DMS53 treated with DMSO at 0.1 percent for 48 hours (cell line): ENCODE measurements at regions not wholly inside any gene's neighbourhood (a gene's known extent, or its start where the extent isn't known, plus 50 kb on each side); places are given as distances from the start of the nearest gene placed in this dataset.
A peak's percentile ranks its signal among the peaks of the same experiment; 100 is the strongest.
"Not testable (repeated sequence)": the region's sequence is repeated elsewhere in the genome, so short reads cannot be mapped to it uniquely, and the experiment has no call there.

Experiments used
- DNase-seq: peaks from one replicate; lab custom pipeline; 2025; ENCODE audit not compliant: unreplicated experiment; lab: John Stamatoyannopoulos, UW

DNA sequence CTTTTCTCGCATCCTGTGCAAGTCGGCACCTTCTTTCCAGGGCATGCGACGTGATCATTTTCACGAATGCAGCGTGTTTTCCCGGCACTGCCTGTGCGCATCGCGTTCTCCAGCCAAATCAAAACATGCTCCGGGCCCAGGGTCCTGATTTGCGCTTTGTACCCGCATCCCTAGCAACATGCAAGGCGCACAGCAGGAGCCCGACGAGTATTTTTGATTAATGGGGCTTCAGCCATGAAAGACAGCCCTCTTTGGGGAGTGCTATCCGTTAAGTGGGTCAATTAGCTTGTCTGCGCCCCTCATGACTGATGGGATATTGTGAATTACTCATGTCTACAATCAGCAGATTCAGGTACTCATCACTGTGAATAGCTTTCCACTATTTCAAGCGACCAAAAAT is 243.3 kb upstream of the RNF32 start:
- no peak for DNase-seq

DNA sequence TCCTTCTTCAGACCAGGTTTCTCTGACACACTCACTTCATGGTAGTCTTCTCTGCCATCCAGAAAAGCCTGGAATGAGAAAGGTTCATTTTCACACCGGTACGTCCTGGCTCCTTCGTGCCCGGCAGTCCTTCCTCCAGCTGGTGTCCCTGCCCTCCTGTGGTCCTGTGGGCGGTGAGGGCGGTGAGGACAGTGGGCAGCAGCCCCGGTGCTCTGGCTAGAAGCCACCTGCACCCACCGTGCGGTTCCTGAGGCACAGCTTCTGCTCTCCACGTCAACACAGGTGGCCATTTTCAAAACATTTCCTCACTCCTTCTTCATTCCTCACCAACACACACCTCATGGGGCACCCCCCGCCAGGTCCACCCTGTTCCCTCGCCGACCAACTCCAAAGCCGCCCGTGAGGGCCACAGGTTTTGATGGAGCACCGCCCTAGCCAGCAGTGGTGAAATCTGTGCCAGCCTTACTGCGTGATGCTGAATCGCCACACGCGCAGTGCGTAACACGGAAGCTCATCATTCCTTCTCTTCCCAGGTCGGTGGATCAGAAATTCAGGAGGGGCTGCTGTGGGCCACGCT is 251.4 kb upstream of the RNF32 start:
- no peak for DNase-seq

DNA sequence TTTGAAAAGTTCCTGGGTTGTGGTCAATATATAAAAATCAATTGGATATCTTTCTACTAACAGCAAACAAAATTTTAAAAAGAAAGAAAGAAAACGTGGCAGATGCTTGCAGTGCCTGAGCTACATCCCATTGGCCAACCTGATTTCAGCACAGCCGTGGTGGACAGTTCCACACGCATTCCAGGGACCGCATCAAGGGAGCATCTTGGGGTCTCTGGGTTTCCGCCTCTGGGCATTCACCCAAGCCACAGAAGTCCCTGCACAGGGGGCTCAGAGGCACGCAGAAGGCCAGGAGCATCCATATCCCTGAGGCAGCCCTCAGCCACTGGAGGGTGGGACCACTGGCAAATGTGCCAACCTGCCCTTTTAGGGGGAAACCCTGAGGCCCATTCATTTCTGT is 254.5 kb upstream of the RNF32 start:
- DNase-seq: no peak

DNA sequence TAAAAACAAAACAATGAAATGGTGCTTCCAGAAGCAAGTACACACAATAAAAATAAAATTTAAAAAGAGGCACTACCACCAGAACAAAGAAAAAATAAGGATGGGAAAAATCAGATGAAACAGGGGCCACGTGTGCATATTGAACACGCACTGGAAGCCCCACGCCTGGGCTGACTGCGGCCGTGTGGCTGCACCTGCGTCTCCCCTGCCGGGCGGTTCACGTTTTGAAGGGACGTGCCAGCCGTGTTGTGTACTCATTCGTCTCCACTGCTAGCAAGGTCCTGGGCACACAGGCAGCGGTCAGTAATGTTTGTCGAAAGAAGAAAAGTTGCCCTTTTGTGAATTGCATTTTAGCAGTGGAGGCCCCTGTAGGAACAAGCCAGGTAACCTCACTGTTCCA is 255.9 kb upstream of the RNF32 start:
- no peak for DNase-seq

DNA sequence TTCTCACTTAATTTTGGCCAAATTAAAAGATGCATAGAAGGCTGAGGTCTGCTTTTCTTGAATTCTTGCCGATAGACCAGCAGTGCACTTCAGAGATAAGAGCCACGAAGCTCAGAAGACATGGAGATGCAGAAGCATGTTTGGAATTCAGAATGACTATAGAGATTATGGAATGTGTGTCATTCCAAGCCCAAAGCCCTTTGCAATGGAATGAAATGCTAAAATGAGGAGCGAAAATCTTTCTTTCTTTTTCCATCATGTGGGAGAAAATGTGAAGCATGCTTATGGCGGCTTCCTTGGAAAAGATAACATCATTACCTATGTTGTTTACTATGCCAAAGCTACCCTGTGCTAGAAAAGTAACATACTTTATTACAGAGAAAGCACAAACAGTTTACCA is 257.0 kb upstream of the RNF32 start:
- no peak for DNase-seq

DNA sequence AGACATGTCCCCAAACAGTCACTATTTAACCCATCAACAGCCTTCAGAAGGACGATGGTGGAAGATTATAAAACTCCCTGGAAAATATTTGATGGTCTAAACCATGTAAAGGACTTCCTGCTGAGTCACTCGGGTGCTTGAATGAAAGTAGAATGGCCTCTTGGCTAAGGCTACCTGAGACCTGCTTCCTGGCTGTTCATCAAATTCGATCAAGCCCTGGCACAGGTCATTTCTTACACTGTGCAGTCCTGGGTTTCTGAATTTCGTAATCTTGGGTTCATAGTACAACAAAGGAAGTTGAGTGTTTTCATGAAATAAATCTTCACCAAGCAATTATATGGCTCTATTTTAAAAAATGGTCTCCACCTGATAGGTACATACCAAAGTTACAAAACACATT is 260.3 kb upstream of the RNF32 start:
- DNase-seq: peak; percentile 15

DNA sequence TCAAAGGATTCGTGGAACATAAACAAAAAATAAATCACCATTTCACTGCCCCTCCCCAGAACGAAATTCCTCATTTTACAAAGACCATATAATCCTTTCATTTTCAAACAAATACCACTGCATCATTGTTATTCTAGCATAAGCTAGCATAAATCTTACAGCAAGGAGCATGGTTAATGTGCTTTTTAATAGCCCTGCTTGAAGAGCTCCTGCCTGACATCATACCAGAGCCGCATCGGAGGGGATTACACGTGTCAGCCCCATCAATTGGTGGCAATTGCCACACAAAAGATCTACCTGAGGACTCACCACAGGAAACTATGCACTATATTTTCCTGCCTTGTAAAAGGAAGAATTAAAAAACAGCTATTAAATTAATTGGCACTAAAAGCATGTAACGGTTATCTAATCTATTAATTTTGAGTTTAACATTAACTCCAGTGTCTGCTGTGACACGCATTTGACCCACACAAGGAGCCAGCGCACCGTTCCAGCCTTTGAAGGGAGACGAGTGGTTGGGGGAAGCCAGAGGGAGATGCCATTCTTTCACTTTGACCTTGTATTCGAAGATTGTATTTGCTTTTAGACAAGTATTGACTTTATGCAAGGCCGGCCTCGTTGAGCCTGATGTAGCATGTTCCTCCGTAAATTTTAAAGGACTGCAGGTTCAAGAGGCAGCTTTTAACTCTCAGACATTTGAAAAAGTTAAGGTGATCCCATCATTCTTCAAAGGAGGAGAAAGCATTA is 261.1 kb upstream of the RNF32 start:
- no peak for DNase-seq

DNA sequence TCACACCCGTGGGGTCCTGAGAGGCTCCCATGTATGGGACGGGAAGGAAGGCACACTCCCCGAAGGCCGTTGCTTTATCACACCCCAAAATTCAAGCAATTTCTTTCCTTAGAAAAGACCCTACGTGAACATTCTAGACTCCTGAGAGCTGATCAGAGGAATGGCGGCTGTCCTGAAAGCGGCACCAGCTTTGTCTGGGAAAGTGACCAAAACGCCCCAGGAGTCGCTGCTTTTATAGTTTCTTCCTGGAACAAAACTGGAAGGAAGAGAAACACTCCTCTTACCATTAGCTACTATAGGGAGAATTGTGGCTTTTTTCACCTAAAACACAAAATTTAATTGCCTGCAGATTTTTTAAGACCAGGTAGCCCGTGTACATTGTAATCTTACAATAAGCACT is 261.8 kb upstream of the RNF32 start:
- DNase-seq: no peak

DNA sequence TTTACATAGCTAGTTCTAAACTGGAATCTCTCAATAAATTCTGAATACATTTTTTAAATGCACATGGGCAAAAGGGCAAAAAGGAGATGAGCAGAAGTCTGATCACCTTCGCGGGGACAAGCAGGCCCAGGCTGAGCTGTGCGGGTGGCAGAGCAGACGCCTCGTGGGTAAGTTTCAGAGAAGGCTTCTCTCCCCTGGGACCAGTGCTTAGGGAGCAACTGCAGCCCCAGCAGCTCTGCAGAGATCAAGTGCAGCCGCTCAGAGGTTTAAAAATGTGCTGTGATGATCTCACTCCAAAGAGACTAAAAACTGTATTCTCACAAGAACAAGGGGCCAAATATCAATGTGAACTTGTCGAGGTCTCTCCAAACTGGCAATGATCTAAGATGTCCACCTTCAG is 264.3 kb upstream of the RNF32 start:
- DNase-seq: no peak

DNA sequence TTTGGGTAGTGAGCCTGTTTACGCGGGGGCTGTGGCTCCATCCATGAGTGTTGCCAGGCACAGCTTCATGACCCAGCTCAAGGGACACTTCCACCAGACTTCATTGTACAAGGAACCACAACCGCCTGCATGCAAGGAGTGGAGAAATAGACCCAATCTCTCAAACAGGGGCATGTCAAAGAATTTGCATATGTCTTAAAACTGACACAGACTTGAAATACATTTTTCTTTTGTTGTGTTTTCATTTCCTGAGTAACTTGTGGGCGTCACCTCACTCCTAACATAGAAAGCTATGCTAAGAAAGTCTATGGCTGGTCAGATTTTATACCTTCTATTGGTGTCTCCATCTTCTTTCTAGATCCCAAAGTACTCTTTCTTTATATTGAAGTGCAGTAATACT is 266.2 kb upstream of the RNF32 start:
- no peak for DNase-seq

DNA sequence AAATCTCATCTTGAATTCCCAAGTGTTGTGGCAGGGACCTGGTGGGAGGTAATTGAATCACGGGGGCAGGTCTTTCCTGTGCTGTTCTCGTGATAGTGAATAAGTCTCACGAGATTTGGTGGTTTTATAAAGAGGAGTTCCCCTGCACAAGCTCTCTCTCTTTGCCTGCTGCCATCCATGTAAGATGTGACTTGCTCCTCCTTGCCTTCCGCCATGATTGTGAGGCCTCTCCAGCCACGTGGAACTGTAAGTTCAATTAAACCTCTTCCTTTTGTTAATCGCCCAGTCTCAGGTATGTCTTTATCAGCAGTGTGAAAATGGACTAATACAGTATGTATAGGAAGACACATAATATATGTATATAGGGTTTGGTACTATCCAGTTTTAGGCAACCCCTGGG is 270.6 kb upstream of the RNF32 start:
- not testable (repeated sequence) for DNase-seq

DNA sequence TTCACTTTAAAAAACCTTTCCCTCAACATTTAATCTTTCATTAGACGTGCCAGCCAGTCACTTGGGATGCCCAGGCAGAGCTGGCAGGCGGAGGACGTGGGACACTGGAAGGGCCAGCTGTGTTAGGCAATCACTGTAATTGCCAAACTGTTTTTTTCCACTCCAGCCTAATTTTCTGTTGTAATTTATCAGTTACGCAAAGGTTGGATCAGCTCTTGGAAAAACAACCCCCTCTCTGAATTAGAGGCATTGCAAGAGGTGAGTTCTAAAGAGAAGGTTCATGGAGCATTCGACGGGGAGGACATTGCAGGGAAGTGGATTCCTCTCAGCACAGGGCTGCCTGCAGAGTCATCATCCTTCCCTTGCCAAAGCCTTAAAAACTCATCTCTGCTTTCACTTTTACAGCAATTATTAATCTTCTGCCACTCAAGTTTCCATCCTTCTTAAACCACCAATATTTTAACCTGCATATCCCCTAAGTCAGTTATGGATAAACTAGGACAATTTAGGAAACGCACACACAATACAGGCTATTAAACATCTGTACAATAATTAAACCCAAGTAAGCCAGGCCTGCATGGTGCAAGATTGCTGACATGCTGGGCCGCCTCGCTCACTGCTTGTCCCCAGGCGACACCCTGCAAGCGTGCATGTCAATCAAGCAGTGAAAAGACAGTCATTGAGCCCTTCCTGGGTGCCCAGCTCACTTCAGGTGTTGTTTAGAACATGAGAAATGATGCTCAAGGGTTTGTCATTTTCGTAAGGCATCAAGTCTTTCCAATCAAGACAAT is 272.3 kb upstream of the RNF32 start:
- no peak for DNase-seq

DNA sequence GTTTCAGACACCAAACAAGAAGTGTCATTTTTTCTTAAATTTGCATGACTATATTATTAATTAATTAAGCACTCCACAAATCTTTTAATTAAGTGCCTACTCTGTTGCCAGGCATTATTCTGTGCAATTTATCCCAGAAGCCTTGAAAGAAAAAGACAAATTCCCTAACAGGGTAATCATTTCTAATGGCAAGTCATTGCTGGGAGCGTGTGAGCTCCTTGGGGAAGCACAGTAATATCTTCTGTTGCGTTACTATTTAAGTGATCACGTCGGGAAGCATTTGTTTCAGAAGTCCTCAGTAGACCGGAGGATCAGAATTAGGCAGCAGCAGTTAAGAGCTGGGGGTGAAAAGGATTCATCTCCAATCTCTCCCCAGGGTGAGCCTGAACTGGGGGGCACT is 276.8 kb upstream of the RNF32 start:
- DNase-seq: no peak

DNA sequence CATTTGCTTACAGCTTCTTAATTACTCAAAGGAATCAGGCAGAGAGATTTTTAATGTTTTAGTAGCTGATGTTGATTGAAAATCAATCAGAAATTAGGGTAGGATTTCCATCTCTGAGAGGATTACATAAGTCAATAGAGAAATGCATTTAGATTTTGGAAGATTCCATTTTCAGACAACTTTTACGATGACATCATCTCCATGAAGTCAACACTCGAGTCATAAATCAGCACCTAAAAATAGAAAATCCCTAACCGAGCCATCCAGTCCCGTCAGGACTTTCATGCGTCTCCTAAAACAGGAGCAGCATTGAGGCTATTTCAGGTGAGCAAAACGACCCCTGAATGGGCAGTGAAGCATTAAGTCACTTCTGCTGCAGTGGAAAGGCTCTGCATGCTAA is 279.7 kb upstream of the RNF32 start:
- no peak for DNase-seq

DNA sequence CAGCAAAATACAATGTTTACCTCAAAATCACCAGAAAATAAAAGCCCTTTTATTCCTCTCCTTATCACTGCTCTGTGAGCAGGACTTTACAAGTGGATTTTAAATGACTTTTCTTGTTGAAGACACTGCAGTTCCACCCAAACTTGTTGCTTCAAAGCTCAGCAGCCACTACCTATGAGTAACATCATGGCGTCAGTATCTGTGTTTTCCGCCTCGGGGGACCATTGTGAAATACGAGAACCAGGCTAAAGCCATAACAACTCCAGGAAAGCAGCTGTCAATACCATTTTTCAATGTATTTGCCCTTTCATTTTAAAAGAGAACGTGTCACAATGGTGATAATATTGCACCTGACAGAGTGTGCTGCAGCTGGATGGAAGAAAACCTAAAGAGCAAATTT is 284.0 kb upstream of the RNF32 start:
- DNase-seq: no peak

DNA sequence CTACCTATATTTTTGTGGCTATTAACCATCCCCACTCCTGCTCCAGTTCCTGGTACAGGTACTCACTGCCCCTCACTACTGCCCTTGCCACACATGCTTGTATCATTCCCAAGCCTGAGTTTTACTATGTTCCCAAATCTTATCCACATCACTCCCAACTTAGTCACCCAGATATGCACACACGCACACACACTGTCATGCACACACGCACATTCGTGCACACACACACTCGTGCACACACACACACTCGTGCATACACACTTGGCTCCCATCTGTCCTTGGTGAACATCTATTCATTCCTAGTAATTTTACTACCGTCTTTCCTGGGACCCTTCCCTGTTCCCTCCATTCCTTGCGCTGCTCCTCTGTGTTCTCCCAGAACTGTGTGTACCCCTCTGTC is 287.2 kb upstream of the RNF32 start:
- no peak for DNase-seq

DNA sequence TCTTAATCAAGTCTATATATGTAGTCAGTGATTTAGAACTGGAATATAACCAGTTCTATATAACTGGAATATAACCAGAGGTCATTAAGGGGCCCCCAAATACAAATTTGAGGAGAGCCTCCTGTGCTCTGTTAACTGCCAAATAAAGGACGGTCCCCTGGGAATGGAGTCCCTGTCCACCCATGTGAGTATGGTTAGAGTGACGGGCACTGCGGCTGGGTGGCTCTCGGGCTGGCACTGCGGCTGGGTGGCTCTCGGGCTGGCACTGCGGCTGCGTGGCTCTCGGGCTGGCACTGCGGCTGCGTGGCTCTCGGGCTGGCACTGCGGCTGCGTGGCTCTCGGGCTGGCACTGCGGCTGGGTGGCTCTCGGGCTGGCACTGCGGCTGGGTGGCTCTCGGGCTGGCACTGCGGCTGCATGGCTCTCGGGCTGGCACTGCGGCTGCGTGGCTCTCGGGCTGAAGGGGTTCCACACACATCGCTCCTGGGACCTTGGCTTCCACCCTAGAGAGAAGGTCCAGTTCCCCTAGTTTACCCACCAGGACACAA is 292.8 kb upstream of the RNF32 start:
- not testable (repeated sequence) for DNase-seq

DNA sequence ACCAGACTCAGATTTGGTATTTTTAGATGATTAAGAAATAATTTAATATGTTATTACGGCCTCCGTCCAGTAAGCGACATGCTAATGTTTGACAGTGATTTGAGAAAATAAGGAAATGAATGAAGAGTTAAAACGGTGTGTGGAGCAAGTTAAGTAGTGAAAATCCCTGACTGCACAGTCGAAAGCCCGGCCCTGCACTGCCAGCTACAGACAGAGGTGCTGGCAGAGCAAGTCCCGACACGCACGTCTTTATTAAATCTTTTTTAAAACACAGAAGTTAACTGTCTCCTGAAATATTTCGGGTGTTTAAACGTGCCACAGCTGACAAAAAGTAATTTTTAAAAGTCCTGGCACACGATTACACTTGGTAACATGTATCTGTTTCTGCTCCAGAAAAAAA is 293.4 kb upstream of the RNF32 start:
- no peak for DNase-seq

DNA sequence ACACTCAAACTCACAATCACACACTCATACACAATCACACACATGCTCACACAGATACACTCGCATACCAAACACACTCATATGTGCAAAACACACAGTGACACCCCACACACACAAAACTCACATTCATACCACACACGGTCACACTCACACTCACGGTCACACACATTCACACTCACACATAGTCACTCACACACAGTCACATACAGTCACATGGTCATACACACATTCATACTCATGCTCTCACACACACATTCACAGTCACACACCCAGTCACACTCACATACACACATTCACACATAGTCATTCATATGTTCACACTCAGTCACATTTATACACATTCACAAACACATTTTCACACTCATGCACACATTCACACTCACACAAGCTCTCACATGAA is 296.0 kb upstream of the RNF32 start:
- no peak for DNase-seq

DNA sequence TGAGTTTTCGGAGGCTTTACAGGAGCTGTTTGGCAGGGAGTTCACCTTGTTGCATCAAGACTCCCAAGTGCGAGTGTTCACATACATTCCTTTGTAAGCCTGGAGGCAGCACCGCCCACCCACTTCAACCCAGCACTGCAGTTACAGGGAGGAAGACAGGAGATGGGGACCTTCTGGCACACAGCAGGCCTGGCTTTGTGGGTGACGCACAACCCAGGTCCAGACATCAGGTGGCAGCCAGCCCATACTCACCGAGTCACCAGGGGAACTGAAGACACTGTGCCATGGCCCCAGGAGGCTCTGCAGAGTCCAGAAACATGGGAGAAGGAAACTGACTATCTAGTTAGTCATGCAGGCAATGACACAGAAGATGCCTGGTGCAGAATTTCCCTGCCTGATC is 305.9 kb upstream of the RNF32 start:
- DNase-seq: no peak

DNA sequence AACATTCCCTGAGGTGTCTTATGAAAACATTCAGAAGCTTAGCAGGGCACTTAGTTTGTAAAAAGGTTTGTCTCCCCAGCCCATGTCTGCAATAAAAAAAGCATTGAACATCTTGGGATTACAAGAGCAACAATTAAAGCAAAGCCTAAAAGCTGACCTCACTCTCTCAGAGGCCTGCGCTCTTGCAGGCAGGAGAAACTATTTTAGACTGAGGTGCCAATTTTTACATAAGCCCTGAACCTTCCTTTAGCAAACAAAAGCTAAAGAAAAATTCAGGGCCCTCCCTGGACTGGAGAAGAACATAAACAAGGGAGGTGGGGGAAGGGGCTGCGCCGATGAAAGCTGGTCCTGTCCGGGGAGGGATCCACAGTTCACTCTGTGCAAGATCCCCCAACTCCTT is 312.7 kb upstream of the RNF32 start:
- no peak for DNase-seq

DNA sequence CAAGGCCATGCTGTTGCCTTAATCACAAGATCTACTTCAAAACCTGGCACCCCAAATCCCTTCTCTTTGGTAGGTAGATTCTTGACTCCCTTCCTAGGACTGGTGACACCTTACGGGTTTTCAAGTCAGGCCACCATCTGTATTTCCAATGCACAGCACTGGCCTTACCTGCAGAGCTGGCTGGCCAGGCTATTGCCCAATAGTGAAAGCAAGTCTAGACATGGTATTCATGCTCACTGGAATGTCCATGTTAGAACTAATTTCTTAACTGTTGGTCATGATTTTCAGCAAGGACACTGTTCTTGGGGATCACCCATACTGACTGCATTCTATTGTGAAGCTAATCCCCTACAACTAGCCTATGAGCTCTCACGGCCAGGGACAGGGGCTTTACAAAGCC is 313.1 kb upstream of the RNF32 start:
- no peak for DNase-seq
